ENCODE measurements at regions not wholly inside any gene's neighbourhood (a gene's known extent, or its start where the extent isn't known, plus 50 kb on each side); places are given as distances from the start of the nearest gene placed in this dataset.
A peak's percentile ranks its signal among the peaks of the same experiment; 100 is the strongest.

DNA sequence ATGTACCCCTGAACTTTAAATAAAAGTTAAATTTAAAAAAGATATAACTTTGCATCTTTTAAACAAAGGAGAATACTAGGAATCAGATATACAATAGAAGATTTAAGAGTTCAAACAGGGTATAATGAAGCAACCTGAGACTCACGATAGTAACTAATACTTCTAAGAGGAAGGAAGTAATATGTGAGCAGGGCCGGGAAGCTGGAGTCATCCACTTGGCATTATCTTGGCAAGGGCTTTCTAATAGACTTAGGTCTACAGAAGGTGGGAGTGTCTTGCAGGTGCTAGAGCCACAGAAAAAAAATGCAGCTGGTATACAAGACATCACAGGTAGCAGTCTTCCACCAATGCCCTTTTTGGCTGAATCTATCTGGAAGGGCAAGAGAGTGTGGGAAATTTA lies 231.9 kb downstream of the KCTD12 start:
- no peak for DNase-seq

DNA sequence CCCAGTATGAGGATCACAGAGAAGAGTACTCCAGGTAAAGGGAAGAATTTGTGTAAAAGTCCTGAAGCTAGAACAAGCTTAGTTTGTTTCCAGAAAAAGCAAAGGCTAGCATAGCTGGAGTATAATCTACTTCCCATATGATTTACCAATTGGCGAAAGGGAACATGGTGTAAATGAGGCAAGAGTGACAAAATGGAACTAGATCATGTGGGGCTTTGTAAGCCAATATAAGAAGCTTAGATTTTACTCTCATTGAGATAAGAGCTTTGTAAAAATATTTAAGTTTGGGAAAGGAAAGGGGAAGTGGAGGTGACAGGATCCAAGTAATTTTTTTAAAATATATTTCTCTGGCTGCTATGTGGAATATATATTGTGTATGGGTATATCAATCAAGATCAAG lies 234.9 kb downstream of the KCTD12 start:
- DNase-seq = no peak

DNA sequence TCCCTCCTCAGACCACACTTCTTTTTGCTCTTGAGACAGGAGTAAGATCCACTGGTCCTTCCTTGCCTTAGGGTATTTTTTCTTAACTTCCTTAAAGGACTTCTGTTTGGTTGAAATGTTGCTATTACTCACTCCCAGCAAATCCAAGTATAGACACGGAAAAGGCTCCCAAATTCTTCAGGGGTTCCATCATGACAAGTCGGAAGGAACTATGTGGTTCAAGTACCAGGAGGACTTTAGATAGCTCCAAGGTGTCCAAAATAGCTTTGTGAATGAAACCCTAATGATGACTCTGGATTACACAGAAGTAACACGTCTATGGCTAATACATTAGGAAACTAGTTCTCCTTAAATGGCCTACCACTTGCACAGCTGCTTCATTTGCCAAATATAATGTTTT lies 238.7 kb downstream of the KCTD12 start:
- no peak for DNase-seq

DNA sequence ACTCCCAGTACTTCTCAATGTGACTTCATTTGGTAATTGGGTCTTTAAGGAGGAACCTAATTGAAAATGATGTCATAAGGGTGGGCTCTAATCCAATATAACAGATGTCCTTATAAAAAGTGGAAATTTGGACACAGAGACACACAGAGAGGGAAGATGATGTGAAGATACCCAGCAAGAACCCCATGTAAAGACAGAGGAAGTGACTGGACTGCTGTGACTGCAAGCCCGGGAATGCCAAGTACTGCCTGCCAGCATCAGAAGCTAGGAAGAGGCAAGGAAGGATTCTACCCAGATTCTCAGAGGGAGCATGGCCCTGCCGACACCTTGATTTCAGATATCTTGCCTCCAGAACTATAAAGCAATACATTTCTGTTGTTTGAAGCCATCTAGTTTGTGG lies 239.3 kb downstream of the KCTD12 start:
- no peak for DNase-seq

DNA sequence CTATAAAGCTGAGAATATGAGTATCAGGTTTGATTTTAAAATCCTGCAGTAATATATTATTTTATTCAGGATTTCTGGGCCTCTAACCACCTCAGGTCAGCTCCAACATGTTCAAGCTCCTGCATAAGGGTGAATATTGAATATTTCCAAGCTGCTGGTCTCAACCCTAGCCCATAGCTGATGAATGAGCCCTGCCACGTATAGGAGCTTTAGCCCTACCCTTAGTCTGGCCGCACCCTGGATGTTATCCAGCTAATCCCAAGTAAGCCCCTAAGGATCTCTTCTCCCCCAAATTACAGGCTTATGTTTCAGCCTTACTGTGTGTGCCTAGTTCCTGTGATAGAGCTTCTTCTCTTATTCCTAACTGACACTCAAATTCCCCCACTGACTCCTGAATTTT lies 240.6 kb downstream of the KCTD12 start:
- no peak for DNase-seq

DNA sequence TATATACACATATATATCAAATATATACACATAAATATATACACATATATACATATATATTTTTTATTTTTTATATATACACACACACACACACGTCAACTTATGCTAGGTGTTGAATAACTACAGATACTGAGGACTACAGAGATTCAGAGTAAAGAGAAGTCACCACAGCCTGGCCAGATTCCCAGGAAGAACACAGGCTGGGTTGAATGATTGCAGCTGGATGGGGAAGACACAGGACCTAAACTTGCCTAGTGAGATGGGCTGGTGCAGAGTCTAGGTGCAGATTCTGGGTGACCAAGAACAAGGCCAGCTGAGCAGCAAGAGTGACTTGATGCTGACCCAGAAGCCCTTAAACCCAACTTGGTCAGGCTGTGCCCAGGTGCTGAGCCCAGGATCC lies 241.3 kb downstream of the KCTD12 start:
- DNase-seq = no peak

DNA sequence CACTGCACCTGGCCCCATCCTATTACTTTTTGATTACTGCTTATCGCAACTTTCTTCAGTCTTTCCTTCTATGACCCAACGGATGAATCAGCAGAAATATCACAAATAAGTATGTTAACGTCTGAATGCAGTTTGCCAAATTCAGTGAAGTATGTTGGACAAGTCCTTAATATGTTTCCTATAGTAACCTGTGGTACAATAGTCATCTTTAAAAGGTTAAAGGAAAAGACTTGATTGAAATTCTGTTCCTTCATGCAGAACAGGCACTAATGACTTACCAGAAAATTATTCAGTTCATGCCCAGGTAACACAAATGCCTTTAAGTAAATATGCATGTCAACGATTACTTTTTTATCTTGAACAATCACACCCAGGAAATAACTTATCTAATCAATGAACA lies 242.6 kb downstream of the KCTD12 start:
- no peak for DNase-seq

DNA sequence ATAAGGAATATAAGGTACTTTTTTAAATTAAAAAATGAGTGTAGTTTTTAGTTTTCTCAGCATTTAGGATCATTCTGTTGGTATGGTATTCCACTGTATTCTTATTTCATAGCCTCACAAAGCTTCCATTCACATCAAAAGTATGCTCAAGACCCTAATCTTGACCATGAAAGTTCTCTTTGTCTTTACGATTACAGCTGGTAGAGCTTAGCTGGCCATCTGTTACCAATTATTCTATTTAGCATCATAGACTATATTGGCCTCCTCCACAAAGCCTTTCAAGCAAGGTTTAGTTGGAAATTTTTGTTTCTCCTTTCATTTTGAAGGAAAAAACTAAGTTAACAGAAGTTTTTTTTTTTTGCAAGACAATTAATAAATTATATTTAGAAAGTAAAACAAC lies 245.1 kb downstream of the KCTD12 start:
- no peak for DNase-seq

DNA sequence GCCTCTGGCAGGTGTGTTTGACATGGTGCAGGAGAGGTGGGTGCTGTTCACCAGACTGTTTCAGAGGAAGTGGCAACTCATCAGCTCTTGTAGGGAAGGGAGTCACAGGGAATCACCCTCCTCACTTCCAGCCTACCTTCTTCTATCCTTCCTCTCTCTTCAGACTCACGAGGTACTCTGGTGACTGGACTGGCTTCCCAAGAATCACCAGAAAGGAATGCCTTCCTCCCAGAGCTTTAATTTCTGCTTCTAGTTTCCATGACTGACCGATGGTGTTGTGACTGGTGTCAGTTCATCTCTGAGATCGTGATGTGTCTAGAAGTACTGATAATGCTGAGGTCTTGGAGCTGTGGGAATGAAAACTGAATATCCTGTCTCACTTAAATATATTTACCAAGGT lies 247.3 kb downstream of the KCTD12 start:
- no peak for DNase-seq

DNA sequence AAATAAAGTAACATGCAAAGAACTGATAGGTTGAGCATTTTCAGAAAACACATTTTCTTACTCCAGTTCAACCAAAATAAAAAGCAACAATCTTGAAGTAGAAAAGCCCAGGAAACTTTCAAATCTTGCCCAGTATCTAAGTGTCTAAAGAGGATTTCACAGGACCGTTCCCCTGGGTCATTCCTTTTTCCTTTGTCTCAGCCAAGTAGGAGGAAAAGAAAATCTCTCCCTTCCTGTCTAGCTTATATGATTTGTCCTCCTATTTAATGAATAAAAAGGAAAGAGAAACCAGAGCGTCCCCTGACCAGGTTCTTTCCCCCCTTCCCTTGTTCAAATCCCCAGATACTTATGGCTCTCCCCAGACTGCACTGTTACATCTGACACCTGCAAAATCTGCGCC lies 248.0 kb downstream of the KCTD12 start:
- no peak for DNase-seq

DNA sequence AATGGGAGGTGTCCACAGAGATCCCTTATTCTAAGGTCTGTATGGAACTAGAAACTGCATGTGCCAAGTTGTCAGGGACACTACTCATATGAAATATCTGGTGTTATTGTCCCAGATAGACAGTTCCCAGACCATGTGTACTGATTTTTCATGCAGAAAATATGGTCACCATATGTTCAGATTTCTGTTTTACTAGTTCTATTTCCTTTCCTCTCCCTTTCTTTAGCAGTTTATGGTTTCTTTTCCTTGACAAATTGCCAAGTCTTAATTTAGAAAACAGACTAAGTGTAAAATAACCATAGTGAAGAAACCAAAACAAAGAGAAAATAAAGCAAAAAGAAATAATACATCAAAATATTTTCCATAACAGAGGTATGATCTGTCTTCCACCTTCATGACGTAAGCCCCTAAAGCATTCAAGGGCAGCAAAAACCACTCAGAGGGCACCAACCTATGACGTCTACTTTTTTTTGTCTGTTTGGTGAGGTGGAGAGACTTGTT lies 248.5 kb downstream of the KCTD12 start:
- no peak for DNase-seq

DNA sequence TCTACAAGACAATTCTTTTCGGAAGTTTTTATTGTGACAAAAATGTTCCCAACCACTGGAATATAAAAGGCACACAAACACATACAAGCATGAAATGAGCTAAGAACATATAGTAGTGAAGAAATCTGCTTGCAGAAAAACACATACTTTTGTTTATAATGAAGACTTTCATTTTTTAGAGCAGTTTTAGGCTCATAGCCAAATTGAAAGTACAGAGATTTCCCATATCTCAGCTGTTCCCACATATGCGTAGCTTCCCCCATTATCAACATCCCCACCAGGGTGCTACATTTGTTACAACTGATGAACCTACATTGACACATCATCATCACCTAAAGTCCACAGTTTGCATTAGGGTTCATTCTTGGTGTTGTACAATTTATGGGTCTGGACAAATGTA lies 249.4 kb downstream of the KCTD12 start:
- no peak for DNase-seq

DNA sequence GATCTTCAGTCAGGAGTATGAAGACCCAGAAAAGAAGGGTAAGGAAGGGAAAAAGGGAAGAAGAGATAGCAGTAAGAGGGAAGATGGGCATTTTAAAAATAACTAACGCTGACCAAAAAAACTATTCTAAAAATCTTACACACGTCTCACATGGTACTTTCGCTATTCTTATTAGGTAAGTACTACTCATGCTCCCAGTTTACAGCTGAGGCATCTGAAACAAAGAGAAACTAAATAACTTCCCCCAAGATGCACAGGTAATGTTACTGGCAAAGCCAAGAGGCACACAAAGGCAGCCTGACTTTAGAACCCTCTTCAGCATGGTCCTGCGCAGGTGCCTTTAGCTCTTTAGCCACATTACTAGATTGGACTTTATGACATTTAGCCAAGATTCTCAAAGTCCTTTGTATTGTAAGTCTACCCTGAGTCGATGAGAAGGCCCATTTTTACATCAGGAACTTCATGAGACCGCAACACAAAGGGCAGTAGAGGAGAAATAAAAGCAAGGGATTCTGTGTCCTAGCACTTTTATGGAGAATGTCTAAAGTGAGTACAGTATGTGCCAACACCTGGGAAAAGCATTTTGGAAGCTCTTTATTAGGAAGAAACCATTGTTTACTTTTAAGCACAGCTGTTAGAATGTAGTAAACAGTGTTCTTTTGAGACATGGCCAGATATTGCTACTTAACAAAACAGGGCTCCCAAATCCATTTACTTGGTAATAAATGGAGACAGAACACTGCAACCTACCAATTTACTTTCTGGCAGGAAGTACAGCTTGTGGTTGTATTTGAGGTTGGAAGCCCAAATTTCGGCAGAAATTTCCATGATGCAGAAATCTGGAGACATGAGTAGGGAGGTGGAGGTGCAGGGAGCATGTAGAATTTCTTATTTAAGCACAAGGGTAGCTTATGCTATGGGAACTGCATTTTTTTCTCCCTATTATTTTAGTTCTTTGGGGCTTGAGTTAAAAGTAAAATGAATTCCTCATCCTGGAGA lies 250.7 kb downstream of the KCTD12 start:
- no peak for DNase-seq

DNA sequence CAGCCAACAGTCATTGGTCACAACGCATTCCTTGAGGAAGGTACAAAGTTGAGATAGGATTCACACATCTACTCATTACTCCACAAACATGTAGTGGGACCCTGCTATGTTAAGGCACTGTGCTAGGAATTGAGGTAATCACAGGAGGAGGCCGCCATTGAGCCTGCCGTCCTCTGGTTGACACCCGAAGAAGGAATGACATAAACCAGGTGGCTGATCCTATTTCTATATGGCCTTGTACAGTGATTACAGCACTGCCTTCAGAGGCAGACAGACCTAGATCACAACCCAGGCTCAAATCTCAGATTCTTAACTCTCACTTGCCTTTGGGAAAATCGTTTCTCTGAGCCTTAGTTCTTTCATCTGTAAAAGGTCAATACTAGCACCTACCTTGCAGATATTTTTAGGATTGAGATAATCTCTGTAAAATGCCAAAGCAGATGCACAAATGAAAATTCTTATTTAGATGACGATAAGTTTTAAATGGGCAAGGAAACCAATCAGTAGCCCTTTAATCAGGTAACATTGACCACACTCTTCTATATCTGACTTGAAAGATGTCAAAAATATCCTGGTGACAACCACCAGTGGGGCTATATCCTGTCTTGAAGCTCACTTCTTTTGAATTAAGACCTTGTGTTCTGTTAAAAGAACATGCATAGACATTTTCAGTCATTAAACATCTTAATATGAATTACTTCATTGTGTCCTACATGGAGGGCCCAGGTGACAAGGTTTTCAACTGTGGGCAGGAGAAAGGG lies 251.6 kb downstream of the KCTD12 start:
- no peak for DNase-seq

DNA sequence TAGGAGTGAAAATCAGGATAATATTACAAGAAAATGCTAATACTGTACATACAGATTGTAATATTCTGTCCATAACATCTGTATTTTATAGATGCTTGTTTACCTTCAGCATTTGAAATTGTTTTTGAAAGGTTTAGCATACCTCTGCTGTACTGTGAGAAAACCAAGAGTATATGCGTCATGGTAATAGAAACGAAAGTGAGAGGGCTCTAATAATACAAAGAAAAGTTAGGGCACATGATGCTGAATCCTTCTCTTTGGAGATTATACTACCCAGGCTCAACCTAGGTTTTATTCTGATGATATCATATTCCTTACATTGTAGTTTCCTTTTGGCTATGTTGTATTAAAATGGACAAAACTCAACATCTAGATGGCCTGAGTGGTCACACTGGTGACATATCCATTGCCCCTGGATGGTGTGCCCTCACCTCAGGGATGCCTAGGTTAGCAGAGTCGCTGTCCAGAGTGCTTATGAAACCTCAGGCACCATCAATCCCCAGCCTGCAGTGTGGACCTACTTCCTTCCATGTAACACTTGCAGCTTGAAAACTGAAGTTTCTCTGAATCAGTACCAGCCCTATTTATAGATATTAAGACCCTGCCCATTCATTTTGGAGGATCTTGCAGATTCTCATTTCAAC lies 253.7 kb downstream of the KCTD12 start:
- DNase-seq = no peak

DNA sequence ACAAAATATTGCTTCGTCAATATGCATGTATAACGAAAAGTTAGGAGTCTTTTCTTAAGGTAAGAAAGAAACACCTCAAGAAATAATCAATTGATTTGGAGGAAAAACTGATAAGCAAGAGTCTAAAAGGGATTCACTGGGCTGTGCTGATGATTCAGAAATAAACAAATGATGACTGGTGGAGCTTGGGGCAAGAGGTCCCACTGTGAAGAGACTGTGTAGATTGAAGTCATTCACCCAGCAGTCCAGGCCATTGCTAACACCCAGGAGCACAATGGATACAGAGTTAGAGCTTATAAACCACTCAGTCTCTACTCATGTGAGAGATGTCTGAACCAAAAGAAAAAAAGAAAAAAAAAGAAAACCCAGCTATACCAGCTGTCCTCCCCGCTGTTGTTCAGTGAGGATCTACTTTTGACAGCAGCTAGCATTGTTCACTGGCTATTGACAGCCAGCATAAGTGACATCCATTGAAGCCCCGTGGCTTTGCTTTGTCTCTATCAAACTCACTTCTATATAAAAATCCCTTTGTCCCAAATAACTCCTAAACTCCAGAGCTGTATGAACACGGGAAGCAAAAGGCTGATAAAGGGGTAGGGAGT lies 255.5 kb downstream of the KCTD12 start:
- DNase-seq = no peak

DNA sequence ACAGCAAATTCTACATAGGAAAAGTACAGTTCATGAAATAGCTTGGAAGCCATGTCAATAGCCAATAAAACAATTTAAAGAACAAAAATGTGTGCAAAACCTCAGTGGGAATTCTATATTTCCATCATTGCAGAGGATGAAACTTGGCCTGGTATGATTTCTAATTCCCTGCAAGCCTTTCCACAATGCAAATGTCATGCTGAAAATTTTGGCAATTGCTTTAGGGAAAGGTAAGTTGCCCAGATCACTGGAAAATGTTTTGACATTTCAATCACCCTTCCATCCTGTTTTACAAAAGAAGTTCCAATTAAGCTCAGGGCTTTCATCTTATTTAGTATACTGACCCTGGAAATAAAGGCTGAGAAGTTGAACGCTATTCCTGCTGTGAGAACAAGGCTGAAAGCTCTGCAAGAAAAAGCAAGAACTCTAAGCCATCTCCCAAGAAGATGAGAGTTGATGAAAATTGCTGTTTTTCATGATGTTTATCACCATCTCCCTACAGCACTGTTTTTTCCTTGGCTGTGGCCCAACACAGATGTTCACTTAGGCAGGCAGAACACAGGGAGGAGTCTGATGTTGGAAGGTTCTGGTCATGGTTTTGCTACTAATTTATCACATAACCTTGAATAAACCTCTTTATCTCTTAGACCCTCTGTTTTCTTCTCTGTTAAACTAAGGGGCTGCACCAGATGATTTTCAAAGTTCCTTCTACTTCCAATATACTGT lies 263.7 kb downstream of the KCTD12 start:
- no peak for DNase-seq

DNA sequence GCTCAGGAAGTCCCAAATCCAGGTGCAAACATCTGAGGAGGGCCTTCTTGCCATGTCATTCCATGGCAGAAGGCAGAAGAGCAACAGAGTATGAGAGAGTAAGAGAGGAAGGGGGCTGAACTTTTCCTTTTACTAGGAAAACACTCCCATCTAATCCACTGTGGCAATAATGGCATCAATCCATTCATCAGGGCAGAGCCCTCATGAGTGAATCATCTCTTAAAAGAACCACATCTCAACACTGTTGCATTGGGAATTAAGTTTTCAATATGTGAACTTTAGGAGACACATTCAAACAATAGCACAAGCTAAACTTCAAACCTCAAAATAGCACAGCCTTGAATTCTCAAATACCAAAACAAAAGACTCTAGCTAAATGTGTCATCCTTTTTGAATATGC lies 264.5 kb downstream of the KCTD12 start:
- no peak for DNase-seq

DNA sequence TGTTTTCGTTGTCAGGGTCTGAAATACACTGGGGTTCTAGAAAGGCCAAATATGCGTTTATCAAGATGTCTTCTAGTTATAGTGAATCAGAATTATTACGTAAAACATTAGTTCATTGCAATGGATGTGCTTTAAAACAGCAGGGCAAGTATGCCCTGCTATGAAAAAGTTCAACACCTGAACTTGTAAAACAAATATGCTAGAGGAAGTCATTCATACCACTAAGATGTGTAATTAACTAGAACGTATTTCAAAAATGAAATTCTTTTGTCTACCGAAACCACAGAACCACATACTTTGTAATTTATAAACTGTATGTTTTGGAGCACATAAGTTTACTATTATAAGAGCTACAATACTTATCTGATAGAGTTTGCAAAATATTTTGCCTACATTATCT lies 266.2 kb downstream of the KCTD12 start:
- DNase-seq = no peak

DNA sequence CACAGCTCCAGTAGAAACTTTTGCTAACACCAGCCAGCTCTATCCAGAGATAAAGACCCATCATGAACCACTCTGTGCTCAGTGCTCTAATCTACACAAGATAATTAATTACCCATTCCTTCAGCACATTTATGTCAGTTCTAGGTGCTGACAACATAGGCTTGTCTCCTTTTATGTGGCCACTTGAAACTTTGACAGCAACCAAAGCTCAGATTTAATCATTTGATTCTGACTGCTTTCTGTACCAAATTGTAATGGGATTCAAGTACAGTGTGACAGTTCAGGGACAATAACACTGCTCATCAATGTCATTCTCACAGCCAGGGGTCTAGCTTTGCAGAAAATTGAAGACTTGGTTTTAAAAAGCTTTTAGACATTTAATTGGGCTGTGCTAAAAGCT lies 266.6 kb downstream of the KCTD12 start:
- no peak for DNase-seq

DNA sequence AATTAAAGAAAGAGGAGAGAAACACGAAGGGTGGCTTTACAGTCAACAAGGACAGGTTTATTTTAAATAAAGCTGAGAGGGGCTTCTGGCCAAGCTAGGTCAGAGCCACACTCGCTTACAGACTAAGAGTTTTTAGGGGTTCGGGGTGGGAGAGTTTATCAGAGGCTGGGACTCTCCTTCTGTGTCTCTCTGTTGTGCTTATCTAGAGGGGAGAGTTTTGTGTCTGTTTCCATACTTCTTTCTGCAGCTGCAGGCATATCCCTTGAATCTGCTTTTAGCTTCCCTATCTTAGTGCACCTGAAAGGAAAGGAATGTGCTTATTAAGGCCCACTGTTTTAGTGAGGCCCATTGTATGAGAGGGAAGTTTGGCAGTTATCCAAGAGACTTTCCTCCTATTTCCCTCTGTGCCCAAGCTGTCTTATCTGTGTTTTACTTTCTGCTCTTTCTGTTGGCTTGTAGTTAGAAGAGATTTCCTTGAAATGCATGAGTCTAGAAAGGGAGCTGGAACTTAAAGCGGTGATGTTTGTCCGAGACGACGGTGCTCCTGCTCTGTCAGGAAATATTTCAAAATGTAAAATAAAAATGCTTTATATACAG lies 275.3 kb downstream of the KCTD12 start:
- peak in 1 of 2 experiments; percentile 2 for DNase-seq

DNA sequence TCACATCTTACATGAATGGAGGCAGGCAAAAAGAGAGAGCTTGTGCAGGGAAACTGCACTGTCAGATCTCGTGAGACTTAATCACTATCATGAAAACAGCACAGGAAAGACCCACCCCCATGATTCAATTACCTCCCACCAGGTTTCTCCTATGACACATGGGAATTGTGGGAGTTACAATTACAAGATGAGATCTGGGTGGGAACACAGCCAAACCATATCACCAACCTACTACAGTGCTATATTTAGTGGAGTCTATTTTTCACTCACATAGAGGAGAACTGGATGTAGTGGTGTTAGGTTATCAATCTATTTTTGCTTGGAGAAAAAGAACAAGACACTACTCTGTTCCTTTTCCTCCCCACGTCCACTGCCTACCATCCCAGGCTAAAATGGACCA lies 276.6 kb downstream of the KCTD12 start:
- DNase-seq = no peak

Data from SHP77 (cell line).